ENCODE measurements at regions not wholly inside any gene's neighbourhood (a gene's known extent, or its start where the extent isn't known, plus 50 kb on each side); places are given as distances from the start of the nearest gene placed in this dataset.
"Not testable (repeated sequence)": the region's sequence is repeated elsewhere in the genome, so short reads cannot be mapped to it uniquely, and the experiment has no call there.

DNA sequence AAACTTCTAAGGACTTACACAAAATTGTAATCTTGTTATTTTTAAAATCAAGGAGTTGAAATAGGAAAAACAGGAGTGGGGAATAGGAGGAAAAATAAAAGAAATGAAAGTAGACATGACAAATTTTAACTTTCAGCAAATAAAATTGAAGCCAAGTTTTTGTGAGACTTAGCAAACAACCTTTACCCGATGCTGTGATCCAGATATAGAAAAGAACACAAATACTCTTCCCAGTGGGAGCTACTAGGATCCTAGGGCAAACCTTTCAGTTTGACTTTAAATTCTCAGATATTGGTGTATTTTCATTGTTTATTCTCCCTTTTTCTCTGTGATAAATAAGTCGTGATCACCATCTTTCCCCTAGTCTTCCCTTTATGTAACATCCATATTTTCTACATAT is 968.7 kb upstream of the CITED2 start:
- DNase-seq, result no peak

DNA sequence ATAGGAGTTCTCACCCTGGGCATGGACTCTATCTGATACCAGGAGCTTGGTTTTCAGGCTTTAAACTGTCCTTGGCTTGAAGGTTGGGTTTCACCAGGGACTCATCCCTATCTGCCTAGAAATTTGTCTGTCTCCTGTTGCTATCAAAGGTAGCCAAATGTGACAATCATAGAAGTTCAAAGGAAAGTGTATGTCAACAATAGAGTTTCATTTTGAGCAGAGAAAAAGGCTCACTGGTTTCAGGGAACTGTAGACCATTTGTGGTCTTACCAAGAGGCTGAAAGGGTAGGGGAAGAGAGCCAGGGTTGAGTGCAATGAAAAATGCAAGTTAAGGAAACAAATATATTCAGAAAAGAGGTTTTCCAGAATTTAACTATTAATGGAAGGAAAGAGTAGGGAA is 966.8 kb upstream of the CITED2 start:
- no peak for DNase-seq

DNA sequence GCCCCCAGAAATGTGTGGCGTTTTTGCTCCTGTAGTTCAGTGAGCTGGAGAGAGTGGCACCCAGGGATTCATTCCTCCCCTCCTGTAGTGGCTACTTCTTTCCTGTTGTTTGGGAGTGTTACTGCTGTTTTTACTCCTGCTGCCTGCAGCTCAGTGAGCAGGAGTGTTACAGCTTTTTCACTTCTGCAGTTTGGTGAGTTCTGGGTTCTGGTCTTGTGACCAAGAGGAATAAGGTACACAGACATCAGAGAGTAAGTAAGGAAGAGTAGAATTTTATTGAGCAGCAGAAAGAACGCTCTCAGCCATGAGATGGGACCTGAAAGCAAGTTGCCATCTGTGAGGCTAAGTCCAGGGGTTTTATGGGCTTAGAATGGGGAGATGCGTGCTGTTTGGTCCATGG is 966.3 kb upstream of the CITED2 start:
- DNase-seq, result no peak

DNA sequence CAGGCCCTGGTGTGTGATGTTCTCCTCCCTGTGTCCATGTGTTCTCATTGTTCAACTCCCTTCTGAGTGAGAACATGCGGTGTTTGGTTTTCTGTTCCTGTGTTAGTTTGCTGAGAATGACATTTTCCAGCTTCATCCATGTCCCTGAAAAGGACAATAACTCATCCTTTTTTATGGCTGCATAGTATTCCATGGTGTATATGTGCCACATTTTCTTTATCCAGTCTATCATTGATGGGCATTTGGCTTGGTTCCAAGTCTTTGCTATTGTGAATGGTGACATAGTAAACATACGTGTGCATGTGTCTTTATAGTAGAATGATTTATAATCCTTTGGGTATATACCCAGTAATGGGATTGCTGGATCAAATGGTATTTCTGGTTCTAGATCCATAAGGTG is 964.6 kb upstream of the CITED2 start:
- DNase-seq, result not testable (repeated sequence)

DNA sequence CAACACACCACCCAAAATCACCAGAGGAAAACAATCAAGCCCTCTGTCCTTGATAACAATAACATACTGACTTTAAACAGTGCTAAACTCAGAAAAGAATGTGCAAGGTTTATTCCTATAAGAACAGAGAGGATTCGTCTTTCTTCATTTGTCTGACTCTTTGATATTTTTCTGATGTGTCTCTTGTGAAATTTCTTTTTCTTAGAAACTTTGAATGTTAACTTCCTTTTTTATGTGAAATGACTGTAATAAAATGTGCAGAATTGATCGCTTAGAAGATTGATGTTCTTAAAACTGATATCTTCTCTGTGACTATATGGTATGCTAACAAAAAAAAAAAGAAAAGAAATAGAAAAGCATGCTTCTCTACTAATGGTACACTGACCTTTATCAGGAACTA is 947.4 kb upstream of the CITED2 start:
- DNase-seq, result no peak

DNA sequence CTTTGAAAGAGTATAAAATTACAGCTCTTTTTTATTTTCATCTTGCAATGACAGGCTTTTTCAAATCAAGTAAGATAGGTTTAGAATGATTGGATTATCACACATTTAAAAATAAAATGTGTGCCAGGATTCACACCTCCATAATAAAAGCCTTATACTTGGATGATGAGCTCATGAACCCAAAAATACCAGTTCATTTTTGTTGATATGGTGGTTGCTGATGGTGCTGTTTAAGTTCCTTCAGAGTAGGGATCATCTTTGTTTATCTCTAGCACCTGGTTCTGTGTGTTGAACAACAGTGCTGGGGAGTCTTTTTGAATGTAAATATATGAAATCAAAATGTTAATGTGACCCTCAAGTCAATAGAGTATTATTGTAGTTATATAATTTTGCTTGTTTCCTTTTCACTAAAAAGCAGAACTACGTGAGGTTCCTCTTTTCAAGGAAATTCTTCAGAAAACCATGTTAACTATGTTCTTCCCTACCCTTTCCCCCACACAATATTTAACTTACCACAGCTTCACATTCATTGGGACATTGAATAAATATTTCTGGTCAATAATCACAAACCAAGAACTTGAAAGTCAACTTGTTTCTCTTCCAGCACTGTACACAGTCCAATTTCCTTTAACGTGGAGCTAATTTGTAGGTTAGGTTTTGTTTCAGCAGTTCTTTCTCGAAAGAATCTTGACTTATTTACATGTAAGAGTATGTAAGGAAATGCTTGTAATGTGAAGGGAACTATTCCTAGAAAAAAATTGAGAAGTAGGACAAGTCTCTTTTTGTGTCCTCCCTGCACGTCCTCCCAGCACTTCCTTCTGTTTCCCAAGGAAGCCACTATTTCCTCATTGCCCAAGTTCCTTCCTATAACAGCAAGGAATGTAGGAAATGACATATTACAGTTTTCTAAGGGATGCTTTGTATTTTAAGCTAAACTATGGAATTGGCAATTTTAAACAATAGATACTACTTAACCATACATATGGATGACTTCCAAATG is 945.9 kb upstream of the CITED2 start:
- DNase-seq, result no peak

DNA sequence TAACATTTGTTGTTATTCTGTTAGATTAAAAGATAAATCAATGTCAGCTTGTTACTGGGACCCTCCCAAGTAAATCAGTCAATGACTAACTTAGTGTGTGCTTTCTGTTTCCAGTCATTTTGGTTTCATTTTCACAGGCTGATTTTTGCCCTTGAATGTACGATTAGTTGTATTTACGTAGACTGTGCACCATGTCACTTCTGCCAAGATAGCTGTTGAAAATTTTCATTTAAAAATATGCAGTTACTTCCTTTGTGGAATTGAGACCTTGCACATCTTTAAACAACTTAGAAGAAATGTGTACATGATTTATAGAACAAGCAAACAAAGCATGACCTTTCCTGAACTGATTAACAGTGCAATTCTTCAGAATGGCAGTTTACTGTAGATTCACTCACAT is 944.8 kb upstream of the CITED2 start:
- DNase-seq, result no peak

GRCh38 chr6:140318408-140318807 is 944.0 kb upstream of the CITED2 start:
- no peak for DNase-seq

DNA sequence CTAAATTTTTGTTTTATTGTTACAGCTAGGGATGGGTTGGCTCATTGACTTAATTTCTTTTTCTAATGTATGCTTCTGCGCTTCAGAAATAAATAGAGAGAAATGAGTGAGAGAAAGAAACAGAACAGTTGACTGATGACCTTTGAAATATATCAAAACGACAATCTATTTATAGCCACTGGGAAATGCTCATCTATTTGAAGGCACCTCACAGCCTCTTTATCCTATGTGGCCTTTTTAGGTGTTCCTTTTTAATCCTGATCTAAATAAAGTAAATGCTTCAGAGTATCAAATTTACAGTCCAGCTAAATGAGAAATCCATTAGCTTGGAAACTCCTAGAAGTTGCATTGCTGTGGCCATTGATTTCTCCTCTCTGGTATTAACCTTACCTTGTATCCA is 943.5 kb upstream of the CITED2 start:
- DNase-seq, result no peak

DNA sequence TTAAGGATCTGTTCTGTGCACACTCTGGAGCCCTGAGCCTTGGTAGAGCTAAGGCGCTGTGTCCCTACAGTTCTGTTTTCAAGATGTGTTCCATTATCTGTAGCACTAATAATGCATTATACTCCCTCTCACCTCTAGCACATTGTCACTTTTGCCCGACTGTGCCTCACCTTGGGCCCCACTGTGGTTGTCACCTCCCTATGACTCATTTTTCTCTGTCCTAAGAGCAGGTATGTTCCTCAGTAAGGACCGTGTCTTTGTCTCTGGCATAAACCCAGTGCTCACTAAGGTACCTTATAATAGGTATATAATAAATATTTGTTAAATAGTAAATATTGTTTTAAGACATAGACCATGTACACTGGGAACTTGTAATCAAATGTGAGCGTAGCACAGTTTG is 942.5 kb upstream of the CITED2 start:
- no peak for DNase-seq

DNA sequence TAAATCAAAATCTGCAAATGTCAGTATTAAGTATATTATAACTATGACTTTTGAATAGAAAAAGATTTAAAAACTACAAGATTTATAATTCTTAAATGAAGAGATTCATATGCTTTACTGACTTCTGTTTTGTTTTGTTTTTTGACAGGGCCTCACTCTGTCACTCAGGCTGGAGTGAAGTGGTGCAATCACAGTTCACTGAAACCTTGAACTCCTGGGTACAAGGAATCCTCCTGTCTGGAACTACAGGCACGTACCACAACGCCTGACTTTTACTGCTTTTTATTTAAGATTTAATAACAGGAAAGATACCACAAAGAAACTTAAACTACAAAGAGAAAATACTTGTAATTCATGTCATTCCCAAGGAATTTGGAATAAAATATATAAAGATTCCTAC is 940.2 kb upstream of the CITED2 start:
- DNase-seq, result no peak

GRCh38 chr6:140311146-140311545 is 936.7 kb upstream of the CITED2 start:
- DNase-seq, result no peak

GRCh38 chr6:140303218-140303949 is 928.9 kb upstream of the CITED2 start:
- no peak for DNase-seq

DNA sequence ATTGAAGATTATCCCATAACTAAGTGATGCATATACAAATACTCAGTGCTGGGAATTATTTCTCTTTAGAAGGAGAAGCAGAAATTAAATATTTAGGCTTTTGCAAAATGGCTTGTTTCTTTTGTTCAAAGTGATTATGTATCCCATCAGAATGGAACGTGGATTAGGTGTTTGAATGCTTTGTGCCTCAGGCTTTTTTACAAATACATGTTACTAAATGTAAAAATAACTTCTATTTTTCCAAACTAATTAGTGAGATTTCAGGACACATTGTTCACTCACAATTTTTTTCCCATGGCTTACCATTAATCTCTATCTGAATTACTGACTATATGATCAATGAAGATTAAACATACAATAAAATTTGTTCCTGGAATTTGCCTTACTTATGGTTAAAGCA is 925.9 kb upstream of the CITED2 start:
- no peak for DNase-seq

GRCh38 chr6:140289186-140289585 is 914.7 kb upstream of the CITED2 start:
- DNase-seq, result no peak

GRCh38 chr6:140285998-140286690 is 911.7 kb upstream of the CITED2 start:
- no peak for DNase-seq

GRCh38 chr6:140285471-140285870 is 911.0 kb upstream of the CITED2 start:
- DNase-seq, result no peak

DNA sequence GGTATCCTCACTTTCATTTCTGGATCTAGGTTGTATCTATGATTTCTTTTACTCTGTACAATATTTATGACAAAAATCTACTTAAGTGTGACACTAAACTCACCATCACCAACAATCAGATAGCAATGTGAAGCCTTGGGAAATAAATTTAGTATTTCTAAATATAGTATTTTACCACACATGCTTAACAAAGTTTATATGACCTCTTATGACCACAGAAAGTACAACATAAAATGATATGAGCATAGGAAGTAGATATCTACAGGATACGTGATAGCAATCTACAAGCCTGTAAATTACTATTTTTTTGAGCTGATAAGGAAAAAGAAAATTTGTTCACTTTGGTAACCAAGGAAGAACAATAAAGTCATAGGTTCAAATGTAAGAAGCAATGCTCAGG is 910.4 kb upstream of the CITED2 start:
- no peak for DNase-seq

- no peak for DNase-seq
Measured at GRCh38 chr6:140283197-140283596, 908.7 kb upstream of the CITED2 start.

GRCh38 chr6:140281767-140282166 is 907.3 kb upstream of the CITED2 start:
- no peak for DNase-seq

DNA sequence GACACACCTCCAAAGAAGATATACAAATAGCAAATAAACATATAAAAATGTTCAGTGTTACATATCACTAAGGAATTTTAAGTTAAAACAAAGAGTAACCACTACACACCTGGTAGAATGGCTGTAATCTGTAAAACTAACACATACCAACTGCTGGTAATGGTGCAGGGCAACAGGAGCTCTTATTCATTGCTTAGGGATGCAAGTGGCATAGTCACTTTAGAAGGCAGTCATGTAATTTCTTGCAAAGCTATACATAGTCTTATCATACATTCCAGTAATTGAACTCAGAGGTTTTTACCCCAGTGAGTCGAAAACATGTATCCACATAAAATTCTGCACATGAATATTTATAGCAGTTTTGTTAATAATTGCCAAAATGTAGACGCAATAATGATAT is 906.8 kb upstream of the CITED2 start:
- DNase-seq, result no peak

GRCh38 chr6:140276719-140277118 is 902.3 kb upstream of the CITED2 start:
- no peak for DNase-seq

DNA sequence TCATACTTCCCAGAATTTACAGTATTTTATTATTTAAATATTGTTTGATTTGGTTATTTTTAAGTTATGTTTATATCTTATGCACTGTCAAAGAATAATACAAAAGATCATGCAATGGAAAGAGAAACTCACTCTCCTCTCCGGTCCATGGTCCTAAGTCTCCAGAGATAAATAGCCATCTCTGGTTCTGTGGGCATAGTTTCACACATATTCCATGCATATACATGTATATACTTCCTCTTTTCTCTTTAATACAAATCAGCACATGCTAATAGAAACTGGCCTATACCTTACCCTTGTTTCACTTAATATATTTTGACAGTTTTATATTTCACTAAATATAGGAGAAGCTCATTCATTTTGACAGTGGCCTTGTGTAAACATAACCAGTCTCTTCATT is 901.7 kb upstream of the CITED2 start:
- no peak for DNase-seq

- no peak for DNase-seq
Measured at GRCh38 chr6:140275725-140276124, 901.3 kb upstream of the CITED2 start.

Measured in activated CD8-positive, alpha-beta memory T cell treated with anti-CD3 and anti-CD28 coated beads for 24 hours (primary cell).